ENCODE measurements at regions not wholly inside any gene's neighbourhood (a gene's known extent, or its start where the extent isn't known, plus 50 kb on each side); places are given as distances from the start of the nearest gene placed in this dataset.
"Not testable (repeated sequence)": the region's sequence is repeated elsewhere in the genome, so short reads cannot be mapped to it uniquely, and the experiment has no call there.

DNA sequence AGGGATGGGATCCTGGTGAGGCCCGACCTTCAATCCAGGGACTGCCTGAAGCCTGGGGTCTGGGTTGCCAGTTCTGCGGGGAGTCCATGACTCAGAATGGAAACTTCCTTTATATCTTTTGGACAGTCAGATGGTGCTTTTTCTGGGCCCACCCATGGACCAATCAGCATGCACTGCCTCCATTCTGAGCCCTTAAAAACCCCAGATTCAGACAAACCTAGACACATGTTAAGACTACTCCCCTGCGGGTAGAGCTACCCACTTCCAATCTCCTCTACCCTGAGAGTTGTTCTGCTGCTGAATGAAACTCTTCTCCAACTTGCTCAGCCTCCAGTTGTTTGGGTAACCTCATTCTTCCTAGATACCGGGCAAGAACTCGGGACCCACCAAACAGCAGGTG is 1315.2 kb upstream of the MIR17HG start:
- DNase-seq, result no peak

DNA sequence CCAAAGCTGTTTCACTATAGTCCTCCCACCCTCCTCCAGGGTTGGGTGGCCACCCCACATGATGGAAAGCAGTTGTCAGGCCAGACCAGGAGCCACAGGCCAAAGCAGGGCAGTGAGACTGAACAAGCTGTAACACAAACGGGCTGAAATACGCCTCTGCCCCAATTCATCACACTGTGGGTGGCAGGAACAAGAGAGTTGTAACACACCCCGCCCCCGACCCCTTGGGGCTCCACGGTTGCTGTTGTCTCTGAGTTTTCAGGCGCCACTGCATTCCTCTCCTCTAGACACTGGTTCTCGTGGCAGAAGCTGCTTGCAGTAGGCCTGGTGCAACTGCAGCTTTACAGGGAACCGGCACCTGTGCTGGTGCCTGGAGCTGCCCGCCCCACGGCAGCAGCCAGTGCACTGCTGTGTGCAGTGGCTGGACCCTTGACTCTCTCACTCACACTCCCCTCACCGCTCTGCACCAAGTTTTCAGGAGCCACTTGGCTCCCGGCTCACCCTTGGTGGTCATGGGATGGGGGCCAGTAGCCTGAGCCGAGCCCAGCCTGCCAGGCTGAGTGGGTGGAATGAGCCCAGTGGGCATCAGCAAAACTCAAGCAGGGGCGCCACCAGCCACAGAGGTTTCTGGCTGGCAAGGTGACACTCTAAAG is 1314.5 kb upstream of the MIR17HG start:
- DNase-seq, result no peak

DNA sequence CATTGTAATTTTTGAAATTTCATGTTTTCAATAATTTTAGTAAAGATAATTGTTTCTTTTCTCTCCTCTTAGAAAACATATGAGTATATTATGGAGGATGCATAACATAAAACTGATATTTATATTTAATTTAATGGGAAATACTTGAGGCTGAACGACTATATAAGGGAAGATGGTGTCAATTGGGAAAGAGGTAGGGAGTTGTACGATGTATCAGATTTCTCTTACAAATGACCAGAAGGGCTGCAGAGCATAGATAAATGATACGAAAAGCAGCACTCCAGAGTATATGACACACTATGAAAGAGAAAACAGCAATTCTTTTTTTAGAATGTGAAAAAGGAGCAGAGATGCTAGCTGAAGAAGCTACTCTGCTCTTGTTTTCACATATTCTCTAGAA is 1308.0 kb upstream of the MIR17HG start:
- DNase-seq, result no peak

DNA sequence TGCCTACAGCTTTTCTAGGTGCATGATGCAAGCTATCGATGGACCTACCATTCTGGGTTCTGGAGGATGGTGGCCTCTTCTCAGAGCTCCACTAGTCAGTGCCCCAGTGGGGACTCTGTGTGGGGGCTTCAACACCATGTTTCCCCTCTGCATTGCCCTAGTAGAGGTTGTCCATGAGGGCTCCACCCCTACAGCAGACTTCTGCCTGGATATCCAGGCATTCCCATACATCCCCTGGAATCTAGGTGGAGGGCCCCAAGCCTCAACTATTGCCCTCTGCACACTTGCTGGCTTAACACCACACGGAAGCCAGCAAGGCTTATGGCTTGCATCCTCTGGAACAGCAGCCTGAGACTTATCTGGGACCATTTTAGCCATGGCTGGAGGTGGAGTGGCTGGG is 1299.9 kb upstream of the MIR17HG start:
- no peak for DNase-seq

DNA sequence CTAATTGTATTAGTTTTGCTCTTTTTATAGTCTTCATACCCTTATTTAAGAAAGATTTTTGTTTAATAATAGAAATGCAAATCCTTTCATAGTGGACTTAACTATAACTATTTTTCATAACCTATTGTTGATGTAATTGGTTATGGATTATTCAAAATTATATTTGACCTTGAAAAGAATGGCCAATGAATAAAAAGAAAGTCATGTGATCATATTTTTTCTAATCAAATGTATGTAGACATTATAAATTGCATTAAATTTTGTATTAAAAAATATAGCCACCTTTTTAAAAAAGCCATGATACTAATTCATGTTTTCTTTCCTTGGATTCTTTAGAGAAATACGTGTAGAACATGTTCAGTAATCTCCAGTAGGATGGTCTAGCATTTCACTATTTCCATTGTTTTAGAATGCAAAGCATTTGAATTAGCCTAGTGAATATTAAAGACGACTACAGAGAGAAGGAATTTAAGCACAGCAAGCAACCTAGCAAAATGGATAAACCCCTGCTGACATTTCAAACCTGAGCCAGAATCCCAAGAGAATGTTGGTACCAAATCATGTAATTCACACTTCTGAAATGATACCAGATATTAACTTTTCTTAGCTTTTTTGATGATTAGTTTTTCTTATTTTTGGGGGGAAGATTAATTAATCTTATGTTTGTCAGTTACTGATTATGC is 1297.4 kb upstream of the MIR17HG start:
- DNase-seq, result no peak

DNA sequence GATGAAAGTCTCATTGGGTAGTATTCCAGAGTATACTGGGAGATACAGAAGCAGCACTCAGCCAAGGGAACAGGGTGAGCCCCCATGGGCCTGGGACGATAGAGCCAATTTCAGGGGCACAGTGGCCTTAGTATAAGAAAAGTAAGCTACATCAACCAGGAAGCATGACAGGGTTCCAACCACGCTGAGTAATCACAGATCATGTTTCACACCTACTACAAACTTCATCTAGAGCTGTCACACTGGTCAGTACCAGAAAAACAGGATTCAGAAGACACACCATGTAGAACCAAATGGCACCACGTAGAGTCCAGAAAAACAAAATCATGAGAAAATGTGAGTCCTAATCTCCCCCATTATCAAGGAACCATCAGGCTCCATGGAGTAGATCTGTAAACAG is 1292.4 kb upstream of the MIR17HG start:
- DNase-seq, result no peak

DNA sequence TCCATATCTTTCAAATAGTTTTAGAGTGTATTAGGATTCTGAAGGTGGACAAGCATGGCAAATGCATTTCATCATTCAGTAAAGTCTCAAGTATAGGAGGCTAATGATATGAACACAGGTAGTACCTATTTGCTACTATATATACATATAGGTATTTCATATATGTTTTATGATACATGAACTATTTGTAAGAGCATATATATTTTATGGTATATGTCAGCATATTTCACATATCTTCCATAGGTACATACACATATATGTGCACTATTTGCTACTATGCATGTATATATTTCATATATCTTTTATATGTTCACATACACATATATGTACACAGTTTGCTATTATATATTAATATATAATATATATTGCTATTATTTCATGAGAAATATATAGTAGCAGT is 1291.7 kb upstream of the MIR17HG start:
- no peak for DNase-seq

DNA sequence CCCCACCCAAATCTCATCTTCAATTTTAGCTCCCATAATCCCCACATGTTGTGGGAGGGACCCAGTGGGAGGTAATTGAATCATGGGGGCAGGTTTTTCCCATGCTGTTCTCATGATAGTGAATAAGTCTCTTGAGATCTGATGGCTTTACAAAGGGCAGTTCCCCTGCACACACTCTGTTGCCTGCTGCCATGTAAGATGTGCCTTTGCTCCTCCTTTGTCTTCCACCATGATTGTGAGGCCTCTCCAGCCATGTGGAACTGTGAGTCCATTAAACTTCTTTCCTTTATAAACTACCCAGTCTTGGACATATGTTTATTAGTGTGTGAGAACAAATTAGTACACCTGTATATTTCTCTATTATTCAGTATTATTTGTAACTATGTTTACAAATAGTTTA is 1283.3 kb upstream of the MIR17HG start:
- DNase-seq, result not testable (repeated sequence)

DNA sequence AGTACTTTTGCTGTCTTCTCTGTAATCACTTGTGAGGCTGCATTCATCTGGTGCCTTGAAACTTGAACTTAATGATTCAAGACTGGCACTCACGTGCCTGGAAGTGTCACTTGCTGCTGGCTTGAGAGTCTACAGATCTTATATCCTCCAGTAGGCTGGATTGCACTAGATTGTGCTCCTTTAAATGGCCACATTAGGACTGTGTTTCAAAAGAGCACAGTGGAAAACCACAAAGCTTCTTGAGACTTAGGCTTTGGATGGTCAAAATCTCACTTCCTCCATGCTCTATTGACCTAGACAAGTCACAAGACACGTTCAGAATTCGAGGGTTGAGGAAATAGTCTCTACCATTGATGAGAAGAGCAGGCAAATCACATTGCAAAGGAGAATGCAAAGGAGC is 1278.8 kb upstream of the MIR17HG start:
- DNase-seq, result no peak

DNA sequence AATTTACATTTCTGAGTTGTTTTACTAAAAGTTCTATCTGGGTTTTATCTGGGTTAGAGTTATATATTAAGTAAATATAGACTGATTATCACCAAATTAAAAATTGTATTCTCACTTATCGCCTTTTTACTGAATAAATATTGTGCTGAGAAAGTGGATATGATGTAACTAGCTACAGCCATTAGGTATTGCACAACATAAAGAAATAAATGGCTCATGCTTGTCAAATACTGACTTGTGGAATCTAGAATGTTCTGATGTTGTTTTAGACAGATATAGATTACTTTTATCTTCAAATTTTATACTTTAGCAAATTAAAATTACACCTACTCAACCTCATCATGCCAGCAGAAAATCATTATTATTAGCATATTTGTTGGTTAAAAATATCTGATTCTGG is 1277.1 kb upstream of the MIR17HG start:
- DNase-seq, result no peak

DNA sequence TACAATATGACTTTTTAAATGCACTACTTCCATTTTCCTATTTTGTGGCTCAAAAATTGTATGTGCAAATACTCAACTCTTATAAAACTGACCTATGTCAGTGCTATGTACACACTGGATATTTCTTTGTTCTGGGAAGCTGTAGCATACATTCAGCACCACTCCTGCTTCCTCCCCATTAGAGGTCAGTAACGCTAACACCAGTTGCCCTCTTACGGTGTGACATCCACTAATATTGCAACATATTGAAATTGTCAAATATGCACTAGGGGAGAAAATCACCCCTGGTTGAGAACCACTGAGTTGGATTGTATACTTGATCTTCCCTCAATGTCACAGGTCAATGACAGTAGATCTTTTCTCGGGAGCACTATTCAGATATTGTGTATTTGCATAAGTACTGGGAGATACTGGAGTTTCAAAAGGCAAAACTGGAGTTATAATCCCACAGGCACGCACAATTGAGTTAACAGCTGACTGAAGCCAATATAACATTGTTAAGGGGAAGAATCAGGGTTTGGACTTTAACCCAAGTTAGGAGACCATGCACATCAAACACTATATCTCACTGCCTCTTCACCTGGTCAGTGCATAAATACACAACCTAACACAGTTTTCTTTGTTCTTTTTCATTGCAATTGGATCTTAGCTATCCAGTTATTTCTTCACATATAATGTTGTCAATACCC is 1276.5 kb upstream of the MIR17HG start:
- DNase-seq, result no peak

DNA sequence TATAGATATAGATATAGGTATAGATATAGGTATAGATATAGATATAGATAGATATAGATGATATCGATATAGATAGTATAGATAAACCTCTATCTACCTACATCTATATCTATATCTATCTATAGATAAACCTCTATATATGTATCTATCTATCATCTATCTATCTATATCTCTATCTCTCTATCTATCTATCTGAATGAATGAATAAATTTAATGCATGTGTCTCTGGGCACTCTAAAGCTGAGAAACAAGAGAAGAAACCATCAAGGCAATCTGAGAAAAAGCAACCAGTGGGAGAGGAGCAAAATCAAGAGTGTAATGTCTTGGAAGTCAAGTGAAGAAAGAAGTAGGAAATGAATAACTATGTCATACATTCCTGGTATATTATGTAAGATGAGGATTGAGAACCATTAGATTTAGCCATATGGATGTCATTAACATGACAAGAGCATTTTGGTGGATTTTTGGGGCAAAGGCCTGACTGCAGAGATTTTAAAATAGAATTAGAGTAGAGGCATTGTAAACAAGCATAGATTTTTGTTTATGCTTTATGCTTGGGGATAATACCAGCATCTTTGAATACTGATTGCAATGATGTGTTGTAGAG is 1262.7 kb upstream of the MIR17HG start:
- DNase-seq, result no peak

DNA sequence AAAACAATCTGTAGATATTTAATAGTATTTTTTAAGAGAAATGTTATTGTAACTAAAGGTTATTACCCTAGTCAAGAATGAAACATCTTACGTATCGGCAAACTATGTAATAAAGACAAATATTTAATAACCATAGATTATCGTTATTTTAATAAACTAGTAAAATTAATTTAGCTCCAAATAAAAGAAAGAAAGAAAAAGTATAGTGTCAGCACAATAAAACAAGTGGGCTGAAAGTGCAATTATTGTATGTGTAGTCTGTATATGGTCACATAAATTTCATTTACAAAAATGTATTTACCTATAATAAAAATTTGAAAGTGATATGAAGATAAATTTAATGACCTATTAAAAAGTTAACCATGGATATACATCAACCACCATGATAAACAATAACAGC is 1258.4 kb upstream of the MIR17HG start:
- no peak for DNase-seq

DNA sequence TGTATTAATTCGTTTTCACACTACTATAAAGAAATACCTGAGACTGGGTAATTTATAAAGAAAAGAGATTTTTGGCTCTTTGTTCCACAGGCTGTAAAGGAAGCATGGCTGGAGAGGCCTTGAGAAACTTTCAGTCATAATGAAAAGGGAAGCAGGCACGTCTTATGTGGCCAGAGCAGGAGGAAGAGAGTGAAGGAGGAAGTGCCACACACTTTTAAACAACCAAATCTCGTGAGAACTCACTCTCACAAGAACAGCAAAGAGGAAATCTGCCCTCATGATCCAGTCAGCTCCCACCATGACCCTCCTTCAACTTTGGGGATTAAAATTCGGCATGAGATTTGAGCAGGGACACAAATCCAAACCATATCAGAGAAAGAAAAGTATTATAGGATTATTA is 1255.9 kb upstream of the MIR17HG start:
- DNase-seq, result no peak

DNA sequence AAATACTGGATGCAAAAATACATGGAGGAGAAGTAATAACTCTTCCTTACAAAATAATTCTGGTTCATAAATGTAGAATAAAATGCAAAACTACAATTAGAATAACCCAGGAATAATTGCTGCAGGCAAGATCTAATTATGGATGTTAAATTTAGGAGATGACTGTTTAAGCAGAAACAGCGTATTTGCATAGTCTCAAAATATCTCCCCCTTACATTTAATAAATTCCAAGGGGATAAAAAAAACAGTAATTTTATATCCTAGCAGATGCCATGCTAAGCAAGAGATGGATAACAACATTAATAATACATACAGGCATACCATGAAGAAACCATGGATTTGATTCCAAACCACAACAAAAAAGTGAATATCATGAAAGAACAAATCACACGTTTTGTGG is 1253.1 kb upstream of the MIR17HG start:
- DNase-seq, result no peak

DNA sequence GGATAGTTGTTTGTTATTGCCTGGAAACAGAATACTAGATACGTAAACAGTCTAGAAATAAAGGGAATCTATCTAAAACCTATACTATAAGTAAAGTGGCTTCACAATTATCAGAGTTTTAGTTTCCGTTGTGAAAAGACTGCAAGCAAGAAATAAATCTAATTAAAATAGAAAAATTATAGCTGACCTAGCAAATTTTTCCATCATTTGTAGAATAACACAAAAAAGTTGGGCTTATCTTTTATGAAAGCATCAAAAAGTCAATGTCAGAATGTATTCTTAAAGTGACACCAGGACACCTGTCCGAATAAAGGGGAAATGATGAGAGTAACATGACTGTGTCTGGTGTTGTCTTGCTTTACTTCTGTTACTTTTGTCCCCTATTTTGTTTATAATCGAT is 1248.9 kb upstream of the MIR17HG start:
- DNase-seq, result no peak

DNA sequence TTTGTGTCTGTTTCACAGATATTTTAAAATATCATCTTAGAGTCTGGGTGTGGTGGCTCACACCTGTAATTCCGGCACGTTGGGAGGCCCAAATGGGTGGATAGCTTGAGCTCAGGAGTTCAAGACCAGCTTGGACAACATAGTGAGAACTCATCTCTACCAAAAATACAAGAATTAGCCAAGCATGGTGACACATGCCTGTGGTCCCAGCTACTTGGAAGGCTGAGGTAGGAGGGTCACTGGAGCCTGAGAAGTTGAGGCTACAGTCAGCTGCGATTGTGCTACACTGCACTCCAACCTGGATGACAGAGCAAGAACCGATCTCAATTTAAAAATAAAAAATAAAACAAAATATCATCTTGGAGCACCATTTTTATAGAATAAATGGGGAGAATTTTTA is 1247.6 kb upstream of the MIR17HG start:
- no peak for DNase-seq

DNA sequence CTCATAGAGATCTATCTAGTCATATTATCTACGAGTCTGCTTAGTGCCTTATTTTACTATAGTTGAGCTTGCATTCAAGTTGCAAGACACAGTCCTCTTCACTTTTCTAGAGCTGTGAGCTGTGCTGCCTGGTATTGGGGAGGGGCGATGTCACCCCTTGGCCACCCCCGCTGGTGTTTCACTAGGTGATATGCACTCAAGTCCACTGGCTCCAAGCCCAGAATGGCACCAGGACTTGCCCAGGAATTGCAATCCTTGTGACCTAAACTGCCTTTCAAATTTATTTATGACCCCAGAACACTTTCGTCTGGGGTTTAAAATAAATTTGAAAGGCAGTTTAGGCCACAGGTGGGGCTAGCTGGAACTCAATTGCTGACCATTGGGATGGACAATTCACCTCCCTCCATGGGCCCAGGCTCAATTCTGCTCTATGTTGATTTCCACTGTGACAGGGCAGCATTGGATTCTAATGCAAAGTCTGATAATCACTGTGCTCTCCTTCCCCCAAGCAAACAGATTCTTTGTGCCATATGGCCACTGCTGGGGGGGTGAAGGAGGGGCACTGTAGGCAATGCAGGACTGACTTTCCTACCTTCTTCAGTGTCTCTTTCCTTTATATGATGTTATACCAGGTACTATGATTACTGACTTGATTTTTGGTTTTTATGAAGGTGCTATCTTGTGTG is 1244.2 kb upstream of the MIR17HG start:
- DNase-seq, result no peak

DNA sequence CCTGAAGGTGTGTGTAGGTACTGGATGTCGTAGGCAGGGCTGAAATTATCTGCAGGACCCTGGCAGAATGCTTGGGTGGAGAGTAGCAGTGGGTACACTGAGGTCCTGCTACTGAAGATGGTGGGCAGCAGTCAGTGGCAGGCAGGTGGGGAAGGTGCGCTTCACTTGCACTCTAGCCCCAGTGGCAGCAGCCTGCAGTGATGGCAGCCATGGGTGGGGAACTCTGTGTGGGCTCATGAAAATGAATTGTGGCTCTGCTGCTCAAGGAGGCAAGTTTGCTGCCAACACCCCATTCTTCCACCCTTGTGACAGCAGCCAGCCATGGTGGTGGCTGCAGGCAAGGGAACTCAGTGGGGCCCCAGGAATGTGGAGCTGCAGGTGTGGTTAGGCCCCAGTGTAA is 1242.7 kb upstream of the MIR17HG start:
- DNase-seq, result no peak

DNA sequence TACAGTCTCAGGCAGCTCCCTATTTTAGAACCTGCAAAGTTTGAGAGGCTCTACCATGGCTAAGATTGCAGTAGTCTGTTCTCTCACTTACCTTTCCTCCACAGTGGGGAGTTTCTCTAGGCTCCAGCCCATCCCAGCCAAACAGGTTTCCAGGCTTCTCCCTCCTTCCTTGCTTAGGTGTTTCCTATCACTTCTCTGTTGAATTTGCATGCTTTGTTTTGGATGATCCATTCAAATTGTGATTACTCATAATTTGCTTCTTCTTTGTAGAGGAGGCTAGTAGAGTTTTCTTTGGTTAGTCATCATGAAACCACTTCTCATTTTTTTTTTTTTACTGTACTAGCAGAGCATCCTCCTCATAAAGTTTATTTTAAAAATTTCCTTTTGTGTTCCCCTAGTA is 1242.2 kb upstream of the MIR17HG start:
- no peak for DNase-seq

DNA sequence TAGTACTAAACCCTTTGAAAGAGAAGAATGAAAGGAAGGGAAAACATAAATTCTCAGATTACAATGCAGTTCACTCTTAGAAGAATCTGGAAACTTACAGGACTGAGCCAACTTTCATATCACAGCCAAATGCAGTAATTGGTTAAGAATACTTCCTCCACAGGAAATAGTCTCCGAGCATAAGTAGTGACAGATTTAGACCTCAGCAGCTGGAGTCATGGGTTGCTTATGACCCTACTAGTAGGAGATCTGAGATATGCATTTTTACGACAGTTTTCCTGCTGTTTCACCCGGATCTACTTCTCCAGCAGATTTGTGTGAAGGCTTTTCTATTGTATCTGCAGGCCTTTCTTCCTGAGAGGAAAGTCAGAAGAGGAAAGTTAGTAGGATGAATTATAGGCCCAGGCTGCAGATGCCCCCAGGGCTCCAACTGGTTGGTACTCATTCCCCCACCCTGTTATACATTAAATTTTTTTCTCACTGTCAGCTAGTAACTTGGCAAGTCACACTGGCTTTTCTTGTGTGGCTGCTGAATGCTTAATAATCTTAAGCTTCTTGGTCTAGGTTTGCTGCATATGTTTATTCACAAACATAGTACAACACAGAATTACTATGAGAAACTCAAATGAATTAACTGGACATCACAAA is 1241.5 kb upstream of the MIR17HG start:
- no peak for DNase-seq

DNA sequence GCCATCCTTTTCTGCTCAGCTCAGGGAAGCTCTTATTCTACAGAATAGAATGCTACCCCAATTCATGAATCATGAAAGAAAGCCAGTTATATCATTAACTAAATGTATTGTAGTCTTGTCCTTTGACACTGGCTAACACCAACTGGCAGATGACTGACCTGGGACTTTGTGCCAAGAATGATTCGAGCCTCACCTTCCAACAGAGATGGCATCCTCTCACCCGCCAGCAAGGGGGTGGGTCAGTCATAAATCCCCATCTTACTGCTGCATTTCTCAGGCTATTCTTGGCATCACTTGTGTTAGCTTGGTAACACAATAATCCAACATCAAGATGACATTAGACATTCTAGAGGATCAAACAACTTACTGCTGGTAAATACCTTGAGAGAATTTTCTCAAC is 1239.8 kb upstream of the MIR17HG start:
- DNase-seq, result no peak

DNA sequence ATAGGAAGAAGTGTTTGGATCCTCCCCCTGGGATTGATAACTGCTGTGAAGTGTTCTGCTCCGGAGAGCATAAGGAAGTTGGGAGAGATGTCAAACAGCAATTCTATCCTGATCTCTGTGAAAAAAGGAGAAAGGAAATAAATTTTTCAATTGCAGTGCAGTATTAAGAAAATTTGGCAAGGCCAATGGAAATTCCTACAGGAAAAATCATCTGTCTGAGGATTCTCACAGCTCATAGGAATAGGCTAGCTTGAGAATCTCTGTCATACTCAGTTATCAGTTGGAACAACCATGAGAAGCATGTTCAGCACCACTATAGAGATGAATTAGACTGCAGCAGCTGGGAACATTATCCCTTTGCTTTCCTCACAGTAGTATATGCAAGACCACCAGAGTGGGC is 1238.9 kb upstream of the MIR17HG start:
- no peak for DNase-seq

Measured in stimulated activated CD4-positive, alpha-beta T cell treated with anti-CD3 and anti-CD28 coated beads, Interleukin-4, amount 100 ng/mL, for 24 hours (primary cell).